ENCODE measurements at regions not wholly inside any gene's neighbourhood (a gene's known extent, or its start where the extent isn't known, plus 50 kb on each side); places are given as distances from the start of the nearest gene placed in this dataset.

DNA sequence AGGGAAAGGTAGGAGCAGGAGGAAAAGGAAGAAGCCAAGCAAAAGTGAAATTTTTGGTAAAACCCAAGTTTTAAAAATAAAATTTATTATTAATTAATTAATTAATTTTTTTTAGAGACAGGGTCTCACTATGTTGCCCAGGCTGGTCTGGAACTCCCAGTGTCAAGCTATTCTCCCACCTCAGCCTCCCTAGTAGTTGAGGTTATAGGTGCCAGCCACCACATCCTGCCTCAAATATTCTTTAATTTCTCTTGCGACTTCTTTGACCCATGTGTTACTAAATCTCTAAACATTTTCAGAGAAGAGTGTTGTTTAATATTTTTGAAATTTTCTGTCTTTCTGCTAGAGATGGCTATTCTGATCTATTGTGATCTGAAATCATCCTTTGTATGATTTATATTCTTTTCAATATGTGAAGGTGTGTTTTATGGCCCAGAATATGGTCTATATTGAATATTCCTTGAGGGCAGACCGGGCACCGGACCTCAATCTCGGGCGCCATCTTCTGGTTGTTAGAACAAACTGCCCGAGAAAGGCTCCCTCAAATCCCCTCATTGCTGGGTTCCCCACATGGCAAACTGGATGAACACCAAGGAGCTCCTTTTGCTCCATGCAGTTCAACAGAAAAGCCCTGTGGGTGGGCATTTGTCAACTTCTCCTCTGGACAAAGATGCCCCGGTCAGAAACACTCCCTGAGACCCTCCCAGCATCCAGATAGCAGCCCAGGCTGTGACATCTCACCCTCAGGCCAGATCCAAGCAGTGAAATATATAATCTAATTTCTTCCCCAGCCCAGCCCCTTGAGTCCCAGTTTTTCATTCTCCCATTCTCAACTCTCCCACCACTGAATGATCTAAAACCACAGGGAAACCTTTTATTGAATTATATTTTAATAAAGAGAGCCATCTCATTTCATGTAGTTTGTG is 110.5 kb downstream of the ASCL4 start:
- DNase-seq (ENCODE audit: low spot score) = peak; percentile 64
- TF ChIP-seq, protein P1, sequence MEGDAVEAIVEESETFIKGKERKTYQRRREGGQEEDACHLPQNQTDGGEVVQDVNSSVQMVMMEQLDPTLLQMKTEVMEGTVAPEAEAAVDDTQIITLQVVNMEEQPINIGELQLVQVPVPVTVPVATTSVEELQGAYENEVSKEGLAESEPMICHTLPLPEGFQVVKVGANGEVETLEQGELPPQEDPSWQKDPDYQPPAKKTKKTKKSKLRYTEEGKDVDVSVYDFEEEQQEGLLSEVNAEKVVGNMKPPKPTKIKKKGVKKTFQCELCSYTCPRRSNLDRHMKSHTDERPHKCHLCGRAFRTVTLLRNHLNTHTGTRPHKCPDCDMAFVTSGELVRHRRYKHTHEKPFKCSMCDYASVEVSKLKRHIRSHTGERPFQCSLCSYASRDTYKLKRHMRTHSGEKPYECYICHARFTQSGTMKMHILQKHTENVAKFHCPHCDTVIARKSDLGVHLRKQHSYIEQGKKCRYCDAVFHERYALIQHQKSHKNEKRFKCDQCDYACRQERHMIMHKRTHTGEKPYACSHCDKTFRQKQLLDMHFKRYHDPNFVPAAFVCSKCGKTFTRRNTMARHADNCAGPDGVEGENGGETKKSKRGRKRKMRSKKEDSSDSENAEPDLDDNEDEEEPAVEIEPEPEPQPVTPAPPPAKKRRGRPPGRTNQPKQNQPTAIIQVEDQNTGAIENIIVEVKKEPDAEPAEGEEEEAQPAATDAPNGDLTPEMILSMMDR (IDR thresholded peaks at IDR 0.05; ENCODE audit: extremely low read depth, insufficient read depth, missing control alignments) = peak; percentile 84
- in situ Hi-C loops (cut with MboI; ENCODE audit: low pct_unique_long_range_greater_than_20kb, low sequenced_read_pairs, unreplicated experiment) = loop anchor here (5.0 to 10.0 kb wide), 2 partner anchors 128 to 200 kb away; partner anchors contain the start of gene PWP1

GRCh38 chr12:107888789-107889188 is 114.3 kb downstream of the ASCL4 start:
- no peak for DNase-seq (ENCODE audit: low spot score)

GRCh38 chr12:107891967-107892366 is 117.5 kb downstream of the ASCL4 start:
- no peak for DNase-seq (ENCODE audit: low spot score)
- in situ Hi-C loops (cut with MboI; ENCODE audit: low pct_unique_long_range_greater_than_20kb, low sequenced_read_pairs, unreplicated experiment) = no loop called here
- TF ChIP-seq, protein P1 (IDR thresholded peaks at IDR 0.05; ENCODE audit: extremely low read depth, insufficient read depth, missing control alignments) = peak; percentile 42

More at GRCh38 chr12:107888789-107889188, 114.3 kb downstream of the ASCL4 start:
- in situ Hi-C loops (cut with MboI; ENCODE audit: low pct_unique_long_range_greater_than_20kb, low sequenced_read_pairs, unreplicated experiment) = loop anchor here (10.0 kb wide), 1 partner anchor 204 kb away; the partner anchor contains the start of gene PWP1
- TF ChIP-seq, protein P1 (IDR thresholded peaks at IDR 0.05; ENCODE audit: extremely low read depth, insufficient read depth, missing control alignments) = no peak

DNA sequence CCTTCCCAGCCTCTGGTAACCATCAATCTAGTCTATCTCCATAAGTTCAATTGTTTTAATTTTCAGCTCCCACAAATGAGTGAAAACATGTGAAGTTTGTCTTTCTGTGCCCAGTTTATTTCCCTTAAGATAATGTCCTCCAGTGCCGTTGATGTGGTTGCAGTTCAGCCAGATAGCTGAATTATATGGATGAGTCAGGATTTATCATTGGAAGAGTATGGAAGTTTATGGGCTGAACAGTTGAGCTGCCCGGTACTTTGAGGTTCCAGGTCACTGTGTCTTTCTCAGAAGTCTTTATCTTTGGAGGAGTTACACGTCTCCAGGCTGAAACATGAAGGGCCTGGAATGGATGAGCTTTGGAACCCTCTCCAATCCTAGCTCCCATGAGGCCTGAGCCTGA is 120.1 kb downstream of the ASCL4 start:
- TF ChIP-seq, protein P1 (IDR thresholded peaks at IDR 0.05; ENCODE audit: extremely low read depth, insufficient read depth, missing control alignments) = no peak
- in situ Hi-C loops (cut with MboI; ENCODE audit: low pct_unique_long_range_greater_than_20kb, low sequenced_read_pairs, unreplicated experiment) = no loop called here
- DNase-seq (ENCODE audit: low spot score) = no peak

DNA sequence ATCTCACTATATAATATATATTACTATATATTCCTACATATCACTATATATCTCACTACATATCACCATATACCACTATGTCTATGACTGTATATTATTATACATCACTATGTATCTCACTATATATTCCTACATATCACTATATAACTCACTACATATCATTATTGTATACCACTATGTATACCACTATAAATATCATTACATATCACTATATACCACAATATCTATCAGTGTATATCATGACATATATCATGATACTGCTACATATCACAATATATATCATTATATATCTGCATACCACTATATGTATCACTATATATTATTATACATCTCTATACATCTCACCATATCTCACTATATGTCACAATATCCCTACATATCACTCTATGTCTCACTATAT is 121.5 kb downstream of the ASCL4 start:
- TF ChIP-seq, protein P1 (IDR thresholded peaks at IDR 0.05; ENCODE audit: extremely low read depth, insufficient read depth, missing control alignments) = no peak
- no peak for DNase-seq (ENCODE audit: low spot score)
- in situ Hi-C loops (cut with MboI; ENCODE audit: low pct_unique_long_range_greater_than_20kb, low sequenced_read_pairs, unreplicated experiment) = no loop called here

GRCh38 chr12:107900588-107900987 is 126.1 kb downstream of the ASCL4 start:
- in situ Hi-C loops (cut with MboI; ENCODE audit: low pct_unique_long_range_greater_than_20kb, low sequenced_read_pairs, unreplicated experiment) = no loop called here
- TF ChIP-seq, protein P1 (IDR thresholded peaks at IDR 0.05; ENCODE audit: extremely low read depth, insufficient read depth, missing control alignments) = no peak
- no peak for DNase-seq (ENCODE audit: low spot score)
